ENCODE measurements at regions not wholly inside any gene's neighbourhood (a gene's known extent, or its start where the extent isn't known, plus 50 kb on each side); places are given as distances from the start of the nearest gene placed in this dataset.

DNA sequence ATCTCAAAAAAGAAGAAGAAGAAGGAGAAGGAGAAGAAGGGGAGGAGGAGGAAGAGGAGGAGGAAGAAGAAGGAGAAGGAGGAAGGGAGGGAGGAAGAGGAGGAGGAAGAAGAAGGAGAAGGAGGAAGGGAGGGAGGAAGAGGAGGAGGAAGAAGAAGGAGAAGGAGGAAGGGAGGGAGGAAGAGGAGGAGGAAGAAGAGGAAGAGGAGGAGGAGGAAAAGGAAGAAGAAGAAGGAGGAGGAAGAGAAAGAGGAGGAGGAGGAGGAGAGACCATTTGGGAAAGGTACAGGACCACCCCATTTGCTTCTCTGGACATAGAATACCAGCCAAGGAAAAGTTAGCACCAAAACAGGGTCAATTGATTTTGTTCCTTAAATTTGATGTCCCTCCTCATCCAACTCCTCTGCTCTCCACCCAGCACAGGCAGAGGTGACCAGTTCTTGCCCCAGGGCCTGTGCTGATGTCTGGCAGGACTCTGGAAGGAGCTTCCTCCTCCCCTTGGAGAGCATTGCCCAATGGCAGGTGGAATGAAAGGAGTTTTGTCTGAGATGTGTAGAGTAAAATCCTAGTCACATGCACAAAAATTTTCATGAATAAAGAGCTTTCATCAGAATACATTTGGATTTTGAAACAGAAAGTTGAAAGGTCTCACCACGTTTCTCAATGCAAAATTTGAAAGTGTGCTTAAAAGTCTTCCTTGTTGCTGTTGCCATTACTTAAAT lies 182.9 kb downstream of the LY86 start:
- 10% methylated on average over 1 of the region's 1 CpG for WGBS (ENCODE audit: low lambda C conversion rate)
- H3F3A ChIP-seq (replicated peaks; ENCODE audit: insufficient read depth) = no peaks in the 10 kb centered on the region
- DNase-seq = no peak
- no peak overlapping the region for H3K27ac ChIP-seq (ENCODE audit: low read depth in 2 of 2, low read length in 1 of 2)
- TF ChIP-seq, protein P1, sequence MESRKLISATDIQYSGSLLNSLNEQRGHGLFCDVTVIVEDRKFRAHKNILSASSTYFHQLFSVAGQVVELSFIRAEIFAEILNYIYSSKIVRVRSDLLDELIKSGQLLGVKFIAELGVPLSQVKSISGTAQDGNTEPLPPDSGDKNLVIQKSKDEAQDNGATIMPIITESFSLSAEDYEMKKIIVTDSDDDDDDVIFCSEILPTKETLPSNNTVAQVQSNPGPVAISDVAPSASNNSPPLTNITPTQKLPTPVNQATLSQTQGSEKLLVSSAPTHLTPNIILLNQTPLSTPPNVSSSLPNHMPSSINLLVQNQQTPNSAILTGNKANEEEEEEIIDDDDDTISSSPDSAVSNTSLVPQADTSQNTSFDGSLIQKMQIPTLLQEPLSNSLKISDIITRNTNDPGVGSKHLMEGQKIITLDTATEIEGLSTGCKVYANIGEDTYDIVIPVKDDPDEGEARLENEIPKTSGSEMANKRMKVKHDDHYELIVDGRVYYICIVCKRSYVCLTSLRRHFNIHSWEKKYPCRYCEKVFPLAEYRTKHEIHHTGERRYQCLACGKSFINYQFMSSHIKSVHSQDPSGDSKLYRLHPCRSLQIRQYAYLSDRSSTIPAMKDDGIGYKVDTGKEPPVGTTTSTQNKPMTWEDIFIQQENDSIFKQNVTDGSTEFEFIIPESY (IDR thresholded peaks at IDR 0.05; ENCODE audit: borderline replicate concordance, low read depth) = no peak
- TF ChIP-seq RCOR1 (IDR thresholded peaks at IDR 0.05; ENCODE audit: low read length) (no peak), GATA2 (CRISPR knock-in tag; IDR thresholded peaks at IDR 0.05) (no peak), FOSL2 (IDR thresholded peaks at IDR 0.05; ENCODE audit: borderline replicate concordance, low read depth) (no peak), TAF1 (IDR thresholded peaks at IDR 0.05; ENCODE audit: borderline replicate concordance, low read depth, low read length) (no peak)
- no peak overlapping the region for H3K4me2 ChIP-seq
- H4K20me1 ChIP-seq (ENCODE audit: insufficient read depth) = no peaks in the 10 kb centered on the region
- H3K27me3 ChIP-seq (ENCODE audit: insufficient read depth) = no peaks in the 10 kb centered on the region
- no peak overlapping the region for H2AFZ ChIP-seq (ENCODE audit: low read depth)
- POLR2A ChIA-PET = no interaction called here
- H3K9ac ChIP-seq = no peak overlapping the region
- no peaks in the 10 kb centered on the region for H3K79me2 ChIP-seq (ENCODE audit: insufficient read depth)
- no peaks in the 10 kb centered on the region for H3K9me3 ChIP-seq
- H3K4me3 ChIP-seq (ENCODE audit: low read depth in 2 of 2, low read length in 1 of 2) = no peak overlapping the region
- H3K4me1 ChIP-seq (ENCODE audit: control insufficient read depth in 1 of 2, insufficient read depth in 2 of 2, low read depth in 1 of 2, low read length in 1 of 2) = no peaks in the 10 kb centered on the region
- no peaks in the 10 kb centered on the region for H3K36me3 ChIP-seq (replicated peaks in 1 of 2; ENCODE audit: control insufficient read depth in 1 of 2, insufficient read depth in 2 of 2, low read length in 1 of 2)
- CTCF ChIA-PET = no interaction called here
- H3K9me2 ChIP-seq = no peaks in the 10 kb centered on the region

GRCh38 chr6:6771964-6772363 lies 183.4 kb downstream of the LY86 start:
- no peak for TF ChIP-seq GATA2 (CRISPR knock-in tag; IDR thresholded peaks at IDR 0.05)
- no peaks in the 10 kb centered on the region for H3K4me1 ChIP-seq (ENCODE audit: control insufficient read depth in 1 of 2, insufficient read depth in 2 of 2, low read depth in 1 of 2, low read length in 1 of 2)
- POLR2A ChIA-PET = no interaction called here
- CTCF ChIA-PET = no interaction called here
- no peaks in the 10 kb centered on the region for H3F3A ChIP-seq (replicated peaks; ENCODE audit: insufficient read depth)
- no peak overlapping the region for H3K4me2 ChIP-seq
- DNase-seq = no peak
- 33% methylated on average over 5 of the region's 5 CpGs for WGBS (ENCODE audit: low lambda C conversion rate)
- no peaks in the 10 kb centered on the region for H3K36me3 ChIP-seq (replicated peaks in 1 of 2; ENCODE audit: control insufficient read depth in 1 of 2, insufficient read depth in 2 of 2, low read length in 1 of 2)
- no peak overlapping the region for H2AFZ ChIP-seq (ENCODE audit: low read depth)
- H3K9me3 ChIP-seq = no peaks in the 10 kb centered on the region
- H3K79me2 ChIP-seq (ENCODE audit: insufficient read depth) = no peaks in the 10 kb centered on the region
- H3K9ac ChIP-seq = no peak overlapping the region
- H4K20me1 ChIP-seq (ENCODE audit: insufficient read depth) = no peaks in the 10 kb centered on the region
- H3K27ac ChIP-seq (ENCODE audit: low read depth in 2 of 2, low read length in 1 of 2) = no peak overlapping the region
- no peak overlapping the region for H3K4me3 ChIP-seq (ENCODE audit: low read depth in 2 of 2, low read length in 1 of 2)
- H3K9me2 ChIP-seq = no peaks in the 10 kb centered on the region
- no peaks in the 10 kb centered on the region for H3K27me3 ChIP-seq (ENCODE audit: insufficient read depth)

DNA sequence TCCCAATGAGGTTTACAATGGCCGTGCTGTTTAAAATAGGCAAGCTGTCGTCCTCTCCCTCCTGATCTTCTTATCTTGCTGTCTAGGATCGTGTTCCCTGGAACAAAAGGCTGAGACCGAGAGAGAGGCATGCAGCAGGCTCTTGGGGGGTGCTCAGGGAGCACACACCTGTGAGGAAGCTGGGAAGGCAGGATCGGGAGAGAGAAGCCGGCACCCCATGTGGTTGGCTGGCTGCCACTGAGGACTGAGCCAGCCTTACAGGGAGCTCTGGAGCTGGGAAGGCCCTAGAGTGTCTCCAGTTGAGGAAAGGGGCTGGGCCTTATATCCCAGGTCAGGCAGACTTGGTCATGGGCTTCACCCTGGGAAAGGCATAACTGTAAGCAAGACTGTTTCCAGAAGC lies 184.2 kb downstream of the LY86 start:
- Histone ChIP-seq H4K20me1 (ENCODE audit: insufficient read depth) (no peaks in the 10 kb centered on the region), H3K9me2 (no peaks in the 10 kb centered on the region), H3K36me3 (replicated peaks in 1 of 2; ENCODE audit: control insufficient read depth in 1 of 2, insufficient read depth in 2 of 2, low read length in 1 of 2) (no peaks in the 10 kb centered on the region), H3K79me2 (ENCODE audit: insufficient read depth) (no peaks in the 10 kb centered on the region), H2AFZ (ENCODE audit: low read depth) (no peak overlapping the region), H3F3A (replicated peaks; ENCODE audit: insufficient read depth) (no peaks in the 10 kb centered on the region), H3K9me3 (no peaks in the 10 kb centered on the region), H3K4me3 (ENCODE audit: low read depth in 2 of 2, low read length in 1 of 2) (no peak overlapping the region), H3K4me1 (ENCODE audit: control insufficient read depth in 1 of 2, insufficient read depth in 2 of 2, low read depth in 1 of 2, low read length in 1 of 2) (no peaks in the 10 kb centered on the region), H3K27me3 (ENCODE audit: insufficient read depth) (no peaks in the 10 kb centered on the region), H3K4me2 (no peak overlapping the region), H3K9ac (no peak overlapping the region), H3K27ac (ENCODE audit: low read depth in 2 of 2, low read length in 1 of 2) (no peak overlapping the region)
- WGBS (ENCODE audit: low lambda C conversion rate) = 16% methylated on average over 6 of the region's 6 CpGs
- TF ChIP-seq REST (IDR thresholded peaks at IDR 0.05; ENCODE audit: low read depth, low read length) = no peak
- POLR2A ChIA-PET = no interaction called here
- CTCF ChIA-PET = no interaction called here
- DNase-seq = no peak

Measured in SK-N-SH (cell line).